ENCODE measurements at regions not wholly inside any gene's neighbourhood (a gene's known extent, or its start where the extent isn't known, plus 50 kb on each side); places are given as distances from the start of the nearest gene placed in this dataset.

- TF ChIP-seq CTCF (conservative IDR thresholded peaks at IDR 0.05; ENCODE audit: low read length) (no peak), EZH2phosphoT487 (IDR thresholded peaks at IDR 0.05; ENCODE audit: borderline replicate concordance) (no peak)
Observed at GRCh38 chr4:35972814-35973213, 271.5 kb downstream of the ARAP2 start.

All from Loucy (cell line).